ENCODE measurements at regions not wholly inside any gene's neighbourhood (a gene's known extent, or its start where the extent isn't known, plus 50 kb on each side); places are given as distances from the start of the nearest gene placed in this dataset.

DNA sequence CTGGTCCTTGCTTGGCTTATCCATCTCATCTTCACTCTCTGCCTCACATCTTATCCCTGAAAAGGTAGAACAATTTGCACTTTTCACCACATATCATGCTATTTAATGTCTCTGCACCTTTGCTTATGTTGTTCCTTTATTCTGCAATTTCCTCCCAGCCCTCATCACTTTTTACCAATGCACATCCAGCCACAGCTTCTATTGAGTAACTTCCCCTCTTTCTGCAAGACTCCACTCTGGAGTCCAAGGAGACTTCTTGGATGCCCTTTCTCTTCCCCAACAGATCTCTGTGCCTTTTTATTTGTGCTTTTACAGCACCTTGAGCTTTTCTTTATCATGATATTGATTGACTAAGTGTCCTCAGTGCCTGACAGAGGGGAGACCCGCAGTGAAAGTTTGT, 797.1 kb downstream of the VRK1 start:
- TF ChIP-seq, protein P1, sequence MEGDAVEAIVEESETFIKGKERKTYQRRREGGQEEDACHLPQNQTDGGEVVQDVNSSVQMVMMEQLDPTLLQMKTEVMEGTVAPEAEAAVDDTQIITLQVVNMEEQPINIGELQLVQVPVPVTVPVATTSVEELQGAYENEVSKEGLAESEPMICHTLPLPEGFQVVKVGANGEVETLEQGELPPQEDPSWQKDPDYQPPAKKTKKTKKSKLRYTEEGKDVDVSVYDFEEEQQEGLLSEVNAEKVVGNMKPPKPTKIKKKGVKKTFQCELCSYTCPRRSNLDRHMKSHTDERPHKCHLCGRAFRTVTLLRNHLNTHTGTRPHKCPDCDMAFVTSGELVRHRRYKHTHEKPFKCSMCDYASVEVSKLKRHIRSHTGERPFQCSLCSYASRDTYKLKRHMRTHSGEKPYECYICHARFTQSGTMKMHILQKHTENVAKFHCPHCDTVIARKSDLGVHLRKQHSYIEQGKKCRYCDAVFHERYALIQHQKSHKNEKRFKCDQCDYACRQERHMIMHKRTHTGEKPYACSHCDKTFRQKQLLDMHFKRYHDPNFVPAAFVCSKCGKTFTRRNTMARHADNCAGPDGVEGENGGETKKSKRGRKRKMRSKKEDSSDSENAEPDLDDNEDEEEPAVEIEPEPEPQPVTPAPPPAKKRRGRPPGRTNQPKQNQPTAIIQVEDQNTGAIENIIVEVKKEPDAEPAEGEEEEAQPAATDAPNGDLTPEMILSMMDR (IDR thresholded peaks at IDR 0.05): no peak
- no peak for TF ChIP-seq POLR2AphosphoS5 (IDR thresholded peaks at IDR 0.05)
- no peak for TF ChIP-seq POLR2A (IDR thresholded peaks at IDR 0.05)

All from breast epithelium (tissue), 3 donors.